K562 (cell line): ENCODE measurements at regions not wholly inside any gene's neighbourhood (a gene's known extent, or its start where the extent isn't known, plus 50 kb on each side); places are given as distances from the start of the nearest gene placed in this dataset.

Source experiments
- ATAC-seq: fragments of 200-7000 bp; cut with Tn5 transposase; 3 replicates; pipeline ENCODE4 v1.9.1; 2020; ENCODE audit warnings: moderate library complexity
- BruUV-seq: library from RNA; stranded (reverse); fragments of 400-500 nt; replicated peaks from 2 replicates; lab custom pipeline; 2021; lab: Mats Ljungman, UMichigan
- CTCF ChIA-PET: fragments of 300-600 bp; formaldehyde crosslinking; extraction: SDS; loops from one replicate; lab custom pipeline; 2021; ENCODE audit warnings: low intra/inter-chr PET ratio; lab: Yijun Ruan, JAX
- POLR2A ChIA-PET: fragments of 300-600, 350-650 bp; sonication (Branson Sonifier 250); formaldehyde crosslinking; extraction: SDS; loops from one replicate; lab custom pipeline; 2021; ENCODE audit warnings: antibody characterized with exemption, inconsistent platforms; lab: Yijun Ruan, JAX
- DNase-seq, 4 experiments: peaks; one replicate each; pipeline versions ENCODE4 v3.0.0 to v3.0.0-alpha.2; 2011 to 2018; ENCODE audit warnings: low spot score in 3 of 4, mixed read lengths in 3 of 4; ENCODE audit errors: extremely low read depth in 1 of 4
- FAIRE-seq: peaks from 2 replicates; lab custom pipeline; 2011; peaks lifted over from hg19 to GRCh38; lab: Jason Lieb, UNC
- H2AFZ ChIP-seq: 2 replicates; pipeline ENCODE4 v1.6.0; 2011; ENCODE audit warnings: low read depth, low read length, control low read depth, inconsistent platforms
- H3K27ac ChIP-seq: fragments of 200-600 bp; 3 replicates; pipeline ENCODE4 v1.8.0; 2011; ENCODE audit warnings: low read depth, mild to moderate bottlenecking, control low read depth, inconsistent platforms, low read length, moderate library complexity, mixed read lengths; ENCODE audit errors: extremely low read depth
- H3K27me3 ChIP-seq, 2 experiments: fragments of 300-600 bp in 1 of 2; 2 replicates in 1 of 2; 3 replicates in 1 of 2; pipeline versions ENCODE4 v1.6.0 to v1.8.0; 2011; ENCODE audit warnings: inconsistent platforms in 2 of 2, low read length in 2 of 2, mild to moderate bottlenecking in 1 of 2, mixed read lengths in 1 of 2, moderate library complexity in 1 of 2; ENCODE audit not compliant: control insufficient read depth in 2 of 2, insufficient read depth in 2 of 2
- H3K36me3 ChIP-seq: fragments of 300-600 bp; 3 replicates; pipeline ENCODE4 v1.8.0; 2011; ENCODE audit warnings: mild to moderate bottlenecking, low read length, inconsistent platforms; ENCODE audit not compliant: control insufficient read depth, insufficient read depth
- H3K4me1 ChIP-seq, 2 experiments: fragments of 200-600 bp in 1 of 2; replicated peaks in 1 of 2; 2 replicates in 1 of 2; 3 replicates in 1 of 2; pipeline versions ENCODE4 v1.5.1 to v1.8.0; 2011; ENCODE audit warnings: inconsistent platforms in 2 of 2, low read length in 2 of 2, mild to moderate bottlenecking in 1 of 2, mixed read lengths in 1 of 2, moderate library complexity in 1 of 2; ENCODE audit not compliant: control insufficient read depth in 2 of 2, insufficient read depth in 2 of 2
- H3K4me2 ChIP-seq: 2 replicates; pipeline ENCODE4 v1.6.1; 2011; ENCODE audit warnings: low read length, control low read depth, inconsistent platforms, mixed read lengths; ENCODE audit not compliant: insufficient read depth
- H3K4me3 ChIP-seq: fragments of 200-600 bp; sonication (generic), shearing (Covaris generic); 2 replicates; pipeline ENCODE4 v1.5.1; 2016; ENCODE audit warnings: control low read depth, inconsistent platforms
- H3K79me2 ChIP-seq: fragments of 200-600 bp; 3 replicates; pipeline ENCODE4 v1.8.0; 2011; ENCODE audit warnings: low read length, inconsistent platforms; ENCODE audit not compliant: control insufficient read depth, insufficient read depth
- H3K9ac ChIP-seq, 2 experiments: 2 replicates each; pipeline versions ENCODE4 v1.6.0 to v1.6.1; 2011; ENCODE audit warnings: low read depth in 2 of 2, low read length in 2 of 2, control low read depth in 1 of 2, inconsistent platforms in 1 of 2, mild to moderate bottlenecking in 1 of 2, mixed read lengths in 1 of 2; ENCODE audit not compliant: insufficient read depth in 1 of 2
- H3K9me1 ChIP-seq: one replicate; pipeline ENCODE4 v1.6.0; 2011; ENCODE audit warnings: inconsistent platforms, mild to moderate bottlenecking, low read length, moderate library complexity; ENCODE audit not compliant: control insufficient read depth, insufficient read depth
- H3K9me3 ChIP-seq: replicated peaks from 2 replicates; pipeline ENCODE4 v1.5.1; 2011; ENCODE audit warnings: low read depth, low read length, inconsistent platforms; ENCODE audit not compliant: control insufficient read depth, insufficient read depth
- H4K20me1 ChIP-seq: replicated peaks from 2 replicates; pipeline ENCODE4 v1.6.1; 2011; ENCODE audit warnings: low read length, inconsistent platforms, mixed read lengths; ENCODE audit not compliant: control insufficient read depth, insufficient read depth
- BRCA1 ChIP-seq, 2 experiments: fragments of 450-650 bp in 1 of 2; sonication (generic) in 1 of 2; formaldehyde crosslinking in 1 of 2; IDR thresholded peaks; 2 replicates each; pipeline versions ENCODE4 v1.5.0 to v1.6.1; 2017 to 2020; ENCODE audit warnings: mild to moderate bottlenecking in 1 of 2, missing genetic modification reagents in 1 of 2
- DLX4 ChIP-seq: fragments of 250-450 bp; sonication (Bioruptor Pico); IDR thresholded peaks from 2 replicates; pipeline ENCODE4 v1.6.1; 2021; ENCODE audit warnings: mild to moderate bottlenecking
- LARP7 ChIP-seq: fragments of 450-650 bp; IDR thresholded peaks from 2 replicates; pipeline ENCODE4 v1.6.1; 2016
- NFRKB ChIP-seq: fragments of 450-650 bp; IDR thresholded peaks from 2 replicates; pipeline ENCODE4 v1.6.1; 2016; ENCODE audit warnings: low read depth
- SP2 ChIP-seq: IDR thresholded peaks from 2 replicates; pipeline ENCODE4 v1.6.1; 2011; ENCODE audit warnings: mild to moderate bottlenecking, low read depth, low read length, moderate library complexity; ENCODE audit not compliant: poor library complexity, severe bottlenecking; ENCODE audit errors: extremely low read depth
- SRF ChIP-seq, 2 experiments: fragments of 250-450, 450-650 bp in 1 of 2; sonication (Bioruptor Pico) in 1 of 2; sonication (generic) in 1 of 2; formaldehyde crosslinking; IDR thresholded peaks; 2 replicates each; pipeline versions ENCODE4 v1.5.0 to v1.5.1; 2020 to 2022; ENCODE audit warnings: mild to moderate bottlenecking in 1 of 2, missing genetic modification reagents in 1 of 2
- WHSC1 ChIP-seq: IDR thresholded peaks from one replicate; pipeline ENCODE4 v1.6.1; 2012; ENCODE audit warnings: low read length, control low read depth, inconsistent platforms
- ZNF280B ChIP-seq: fragments of 250-450 bp; sonication (Bioruptor Pico); IDR thresholded peaks from 2 replicates; pipeline ENCODE4 v1.5.1; 2021; ENCODE audit warnings: mild to moderate bottlenecking
- ZNF449 ChIP-seq: fragments of 250-450 bp; sonication (Bioruptor Pico); IDR thresholded peaks from 2 replicates; pipeline ENCODE4 v1.8.0; 2022; ENCODE audit warnings: moderate library complexity, mild to moderate bottlenecking, inconsistent platforms
- ZNF77 ChIP-seq: fragments of 250-450 bp; sonication (Bioruptor Pico); IDR thresholded peaks from 2 replicates; pipeline ENCODE4 v1.5.0; 2020
- in situ Hi-C: fragments of 300-500 bp; cut with MboI; formaldehyde crosslinking; loops from 4 replicates; pipeline ENCODE4 v1.15.0; 2018; ENCODE audit warnings: inconsistent platforms, mixed read lengths
- intact Hi-C: fragments of 100-400 bp; cut with micrococcal nuclease; formaldehyde crosslinking; loops from 2 replicates; pipeline ENCODE4 v1.14.2; 2022
- TF ChIP-seq, protein P1 (sequence below): fragments of 450-650 bp; IDR thresholded peaks from 2 replicates; pipeline ENCODE4 v1.6.1; 2017; ENCODE audit warnings: antibody characterized with exemption

DNA sequence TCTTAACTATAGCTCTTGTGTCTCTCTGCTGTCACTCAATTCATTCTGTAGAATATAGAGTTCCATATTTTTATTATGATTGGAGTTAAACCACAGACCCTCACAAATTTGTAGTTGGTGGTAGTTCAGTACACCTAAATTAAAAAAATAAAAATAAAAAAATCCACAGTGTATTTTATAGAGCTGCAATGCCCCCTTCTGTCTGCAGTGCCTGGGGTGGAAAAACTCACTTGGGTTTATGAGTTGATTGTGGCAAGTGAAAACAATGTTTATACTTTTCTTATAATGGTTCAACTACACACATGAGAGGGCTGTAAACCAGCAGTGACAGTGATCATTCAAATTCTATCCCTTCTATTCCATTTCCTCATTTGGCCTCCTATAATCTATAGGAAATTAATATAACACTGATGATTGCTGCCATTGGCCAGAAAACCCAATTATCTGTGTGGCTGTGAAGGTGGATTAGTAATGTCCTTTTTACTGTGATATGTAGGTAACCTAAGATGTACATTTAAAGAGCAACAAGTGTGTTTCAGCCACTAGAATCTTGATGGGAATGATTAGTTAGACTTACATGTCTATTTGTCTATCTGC is 166.9 kb upstream of the LRIG3 start:
- ChIA-PET POLR2A (no interaction called here), CTCF (no interaction called here)

More for the DNA sequence above, 166.9 kb upstream of the LRIG3 start:
- no peak for FAIRE-seq
- in situ Hi-C loops = no loop called here
- H3K4me3 ChIP-seq = no peak overlapping the region
- H3K4me1 ChIP-seq = no peaks in the 10 kb centered on the region
- H4K20me1 ChIP-seq = no peaks in the 10 kb centered on the region
- no peaks in the 10 kb centered on the region for H3K27me3 ChIP-seq
- no peak for DNase-seq
- H3K9me1 ChIP-seq = no peaks in the 10 kb centered on the region
- H2AFZ ChIP-seq = no peak overlapping the region
- no peak for TF ChIP-seq ZNF280B
- no peak for TF ChIP-seq NFRKB
- no peak for TF ChIP-seq WHSC1
- no peak for TF ChIP-seq ZNF449 (CRISPR knock-in tag)
- no peak for TF ChIP-seq BRCA1 (IDR thresholded peaks at IDR 0.05)
- no peak for TF ChIP-seq BRCA1 (CRISPR knock-in tag; IDR thresholded peaks at IDR 0.05)
- no peak for TF ChIP-seq SP2
- TF ChIP-seq DLX4 (CRISPR knock-in tag) = no peak
- no peak for TF ChIP-seq SRF (CRISPR knock-in tag; IDR thresholded peaks at IDR 0.05)
- TF ChIP-seq ZNF77 = no peak
- TF ChIP-seq, protein P1, sequence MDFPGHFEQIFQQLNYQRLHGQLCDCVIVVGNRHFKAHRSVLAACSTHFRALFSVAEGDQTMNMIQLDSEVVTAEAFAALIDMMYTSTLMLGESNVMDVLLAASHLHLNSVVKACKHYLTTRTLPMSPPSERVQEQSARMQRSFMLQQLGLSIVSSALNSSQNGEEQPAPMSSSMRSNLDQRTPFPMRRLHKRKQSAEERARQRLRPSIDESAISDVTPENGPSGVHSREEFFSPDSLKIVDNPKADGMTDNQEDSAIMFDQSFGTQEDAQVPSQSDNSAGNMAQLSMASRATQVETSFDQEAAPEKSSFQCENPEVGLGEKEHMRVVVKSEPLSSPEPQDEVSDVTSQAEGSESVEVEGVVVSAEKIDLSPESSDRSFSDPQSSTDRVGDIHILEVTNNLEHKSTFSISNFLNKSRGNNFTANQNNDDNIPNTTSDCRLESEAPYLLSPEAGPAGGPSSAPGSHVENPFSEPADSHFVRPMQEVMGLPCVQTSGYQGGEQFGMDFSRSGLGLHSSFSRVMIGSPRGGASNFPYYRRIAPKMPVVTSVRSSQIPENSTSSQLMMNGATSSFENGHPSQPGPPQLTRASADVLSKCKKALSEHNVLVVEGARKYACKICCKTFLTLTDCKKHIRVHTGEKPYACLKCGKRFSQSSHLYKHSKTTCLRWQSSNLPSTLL = no peak
- TF ChIP-seq LARP7 = no peak
- TF ChIP-seq, all 486 proteins: peak for 0
- no peaks in the 10 kb centered on the region for H3K9me3 ChIP-seq
- H3K9ac ChIP-seq = no peak overlapping the region
- ATAC-seq = no peak
- no peaks in the 10 kb centered on the region for H3K79me2 ChIP-seq
- no TSS peak for BruUV-seq
- H3K4me2 ChIP-seq = no peak overlapping the region
- intact Hi-C loops = no loop called here
- H3K27ac ChIP-seq = no peak overlapping the region
- no peaks in the 10 kb centered on the region for H3K36me3 ChIP-seq
